Gastrocnemius medialis (tissue), 4 donors: ENCODE measurements at regions not wholly inside any gene's neighbourhood (a gene's known extent, or its start where the extent isn't known, plus 50 kb on each side); places are given as distances from the start of the nearest gene placed in this dataset.

Experiments
- ATAC-seq, 2 donors: fragments of 150-250 bp; one replicate each; pipeline ENCODE4 v1.9.1; 2016
- DNase-seq, 2 donors: peaks; one replicate each; pipeline ENCODE4 v3.0.0-alpha.2; 2019
- H3K27ac ChIP-seq, 4 donors: fragments of 200-600 bp; sonication (generic); 1 replicate in 1 of 4; 2 replicates in 3 of 4; pipeline ENCODE4 v1.5.1; 2016 to 2018; ENCODE audit warnings: mild to moderate bottlenecking in 2 of 4, moderate library complexity in 1 of 4
- H3K27me3 ChIP-seq, 3 donors: fragments of 200-600 bp; sonication (generic) in 2 of 3; 1 replicate in 1 of 3; 2 replicates in 2 of 3; pipeline versions ENCODE4 v1.5.1 to v1.6.0; 2016 to 2019; ENCODE audit warnings: mild to moderate bottlenecking in 1 of 3, moderate library complexity in 1 of 3
- H3K36me3 ChIP-seq, 2 donors: fragments of 200-600 bp; sonication (generic) in 1 of 2; one replicate each; pipeline ENCODE4 v1.5.1; 2017 to 2018
- H3K4me1 ChIP-seq, 2 donors: fragments of 200-600 bp; sonication (generic) in 1 of 2; one replicate each; pipeline ENCODE4 v1.5.1; 2016 to 2017; ENCODE audit warnings: mild to moderate bottlenecking in 2 of 2
- H3K4me3 ChIP-seq, 4 donors: fragments of 200-600 bp; sonication (generic) in 3 of 4; 1 replicate in 1 of 4; 2 replicates in 3 of 4; pipeline ENCODE4 v1.5.1; 2016 to 2019; ENCODE audit warnings: mild to moderate bottlenecking in 2 of 4
- H3K9me3 ChIP-seq, 3 donors: fragments of 200-600 bp; sonication (generic) in 2 of 3; 1 replicate in 1 of 3; 2 replicates in 2 of 3; pipeline ENCODE4 v1.5.1; 2016 to 2019
- CTCF ChIP-seq, 5 experiments: fragments of 450-650 bp in 3 of 5; fragments of 200-600 bp in 2 of 5; sonication (generic) in 2 of 5; IDR thresholded peaks in 4 of 5; conservative IDR thresholded peaks in 1 of 5; 1 replicate in 4 of 5; 2 replicates in 1 of 5; pipeline ENCODE4 v1.5.1; 2016 to 2019; ENCODE audit warnings: antibody characterized with exemption in 5 of 5, mild to moderate bottlenecking in 3 of 5, moderate library complexity in 3 of 5
- POLR2A ChIP-seq, 2 donors: fragments of 450-650 bp; IDR thresholded peaks; one replicate each; pipeline ENCODE4 v1.6.1; 2017; ENCODE audit warnings: antibody characterized with exemption in 2 of 2, mild to moderate bottlenecking in 2 of 2, moderate library complexity in 2 of 2
- in situ Hi-C, 4 donors: fragments of 200-750 bp; cut with MboI; loops; one replicate each; pipeline versions ENCODE4 v1.15.0 to v1.8.0; 2017; ENCODE audit warnings: low sequenced_read_pairs in 4 of 4
- intact Hi-C: fragments of 100-400 bp; cut with DNase I; formaldehyde crosslinking; loops from one replicate; pipeline ENCODE4 v1.15.1; 2023; ENCODE audit warnings: low total_unique reads

- Histone ChIP-seq H3K4me3 (no peak overlapping the region), H3K9me3 (no peaks in the 10 kb centered on the region), H3K4me1 (peaks cover 0 to 11% of the 10 kb centered on the region in 2 donors), H3K27me3 (peaks cover 15 to 52% (median 24%) of the 10 kb centered on the region in 3 donors), H3K36me3 (no peaks in the 10 kb centered on the region), H3K27ac (no peak overlapping the region)
- DNase-seq (no peak), ATAC-seq (no peak)
- intact Hi-C loops (no loop called here), in situ Hi-C loops (no loop called here)
- TF ChIP-seq POLR2A (IDR thresholded peaks at IDR 0.05): no peak
- TF ChIP-seq CTCF (IDR thresholded peaks at IDR 0.05 in 4 of 5, conservative IDR thresholded peaks at IDR 0.05 in 1 of 5): no peak
These were observed 350.1 kb downstream of the LIG4 start for GRCh38 chr13:107865318-107865575.

GRCh38 chr13:107864543-107865317 is 350.6 kb downstream of the LIG4 start:
- in situ Hi-C loops: no loop called here
- Histone ChIP-seq H3K4me1 (peaks cover 0 to 11% of the 10 kb centered on the region in 2 donors), H3K36me3 (no peaks in the 10 kb centered on the region), H3K27me3 (peaks cover 15 to 47% (median 20%) of the 10 kb centered on the region in 3 donors), H3K4me3 (no peak overlapping the region), H3K27ac (no peak overlapping the region), H3K9me3 (no peaks in the 10 kb centered on the region)
- TF ChIP-seq CTCF (IDR thresholded peaks at IDR 0.05 in 4 of 5, conservative IDR thresholded peaks at IDR 0.05 in 1 of 5): no peak
- TF ChIP-seq POLR2A (IDR thresholded peaks at IDR 0.05): no peak
- ATAC-seq (no peak), DNase-seq (no peak)
- intact Hi-C loops: no loop called here

- intact Hi-C loops: no loop called here
- DNase-seq (no peak), ATAC-seq (no peak)
- H3K27me3 ChIP-seq: peaks cover 0 to 12% (median 3%) of the 10 kb centered on the region in 3 donors
- in situ Hi-C loops: no loop called here
- TF ChIP-seq CTCF (IDR thresholded peaks at IDR 0.05 in 4 of 5, conservative IDR thresholded peaks at IDR 0.05 in 1 of 5) (no peak), POLR2A (IDR thresholded peaks at IDR 0.05) (no peak)
- H3K4me3 ChIP-seq: no peak overlapping the region
- H3K27ac ChIP-seq: no peak overlapping the region
- no peaks in the 10 kb centered on the region for H3K36me3 ChIP-seq
- no peaks in the 10 kb centered on the region for H3K4me1 ChIP-seq
- no peaks in the 10 kb centered on the region for H3K9me3 ChIP-seq
These were observed 355.1 kb downstream of the LIG4 start for GRCh38 chr13:107860284-107860683.

- intact Hi-C loops (no loop called here), in situ Hi-C loops (no loop called here)
- Histone ChIP-seq H3K36me3 (no peaks in the 10 kb centered on the region), H3K27ac (no peak overlapping the region), H3K9me3 (no peaks in the 10 kb centered on the region), H3K4me3 (no peak overlapping the region), H3K4me1 (no peaks in the 10 kb centered on the region), H3K27me3 (no peaks in the 10 kb centered on the region)
- DNase-seq: no peak
- ATAC-seq: no peak
- TF ChIP-seq POLR2A (IDR thresholded peaks at IDR 0.05) (no peak), CTCF (IDR thresholded peaks at IDR 0.05 in 4 of 5, conservative IDR thresholded peaks at IDR 0.05 in 1 of 5) (no peak)
These were observed 360.5 kb downstream of the LIG4 start for GRCh38 chr13:107854880-107855279.

GRCh38 chr13:107852072-107852471 is 363.3 kb downstream of the LIG4 start:
- Histone ChIP-seq H3K27me3 (no peaks in the 10 kb centered on the region), H3K9me3 (no peaks in the 10 kb centered on the region), H3K27ac (no peak overlapping the region), H3K36me3 (no peaks in the 10 kb centered on the region), H3K4me1 (no peaks in the 10 kb centered on the region), H3K4me3 (no peak overlapping the region)
- intact Hi-C loops (no loop called here), in situ Hi-C loops (no loop called here)
- DNase-seq (no peak), ATAC-seq (no peak)
- TF ChIP-seq CTCF (IDR thresholded peaks at IDR 0.05 in 4 of 5, conservative IDR thresholded peaks at IDR 0.05 in 1 of 5): no peak
- TF ChIP-seq POLR2A (IDR thresholded peaks at IDR 0.05): no peak
